Esophagus mucosa (tissue), 1 donor: ENCODE measurements at regions not wholly inside any gene's neighbourhood (a gene's known extent, or its start where the extent isn't known, plus 50 kb on each side); places are given as distances from the start of the nearest gene placed in this dataset.

Experiments used
- ATAC-seq: fragments of 200-7000 bp; cut with Tn5 transposase; one replicate; pipeline ENCODE4 v1.9.1; 2020
- donor health status: DM: yes; HTN: yes; CAD: no.

DNA sequence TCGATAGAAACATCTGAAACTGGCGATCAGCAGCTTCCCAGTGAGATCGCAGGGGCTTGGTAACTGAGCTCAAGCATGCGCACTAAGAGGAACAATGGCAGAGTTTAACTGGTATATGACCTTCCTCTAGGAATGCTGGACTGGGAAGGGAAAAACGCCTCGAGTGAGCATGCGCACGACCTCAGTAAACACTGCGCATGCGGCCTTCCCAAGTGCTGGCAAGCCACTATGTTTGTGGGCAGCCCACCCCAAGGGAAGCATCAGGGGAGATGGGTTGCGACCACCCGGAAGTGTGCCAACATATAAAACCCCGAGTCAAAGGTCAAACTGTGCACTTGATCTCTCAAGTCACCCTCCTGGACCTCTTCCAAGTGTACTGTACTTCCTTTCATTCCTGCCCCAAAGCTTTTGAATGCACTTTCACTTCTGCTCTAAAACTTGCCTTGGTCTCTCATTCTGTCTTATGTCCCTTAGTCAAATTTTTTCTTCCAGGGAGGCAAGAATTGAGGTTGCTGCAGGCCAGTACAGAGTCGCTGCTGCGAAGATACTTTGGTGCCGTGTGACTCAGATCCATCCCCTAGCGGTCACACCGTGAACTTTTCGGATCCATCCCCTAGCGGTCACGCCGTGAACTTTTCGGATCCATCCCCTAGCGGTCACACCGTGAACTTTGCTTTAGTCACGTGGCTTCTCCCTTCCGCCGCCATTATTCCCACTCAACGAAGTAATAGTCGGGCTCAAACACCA is 243.3 kb downstream of the FAM43A start:
- no peak for ATAC-seq

DNA sequence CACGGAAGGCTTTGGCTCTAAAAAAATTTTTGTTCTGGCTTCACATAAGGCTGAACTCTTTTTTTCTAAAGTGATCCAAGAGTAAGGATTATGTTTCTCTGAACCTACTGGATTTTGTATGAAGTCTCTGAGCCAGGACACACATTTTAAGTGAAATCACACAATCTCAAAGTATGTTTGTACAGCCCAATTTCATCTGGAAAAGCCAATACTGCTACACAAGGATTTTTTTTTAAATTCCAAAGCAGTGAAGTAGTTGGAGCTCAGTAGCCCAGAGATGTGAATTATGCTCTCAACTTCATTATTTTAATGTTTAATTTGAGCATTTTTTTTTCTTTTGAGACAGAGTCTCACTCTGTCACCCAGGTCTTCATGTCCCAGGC is 243.9 kb downstream of the FAM43A start:
- ATAC-seq = no peak

DNA sequence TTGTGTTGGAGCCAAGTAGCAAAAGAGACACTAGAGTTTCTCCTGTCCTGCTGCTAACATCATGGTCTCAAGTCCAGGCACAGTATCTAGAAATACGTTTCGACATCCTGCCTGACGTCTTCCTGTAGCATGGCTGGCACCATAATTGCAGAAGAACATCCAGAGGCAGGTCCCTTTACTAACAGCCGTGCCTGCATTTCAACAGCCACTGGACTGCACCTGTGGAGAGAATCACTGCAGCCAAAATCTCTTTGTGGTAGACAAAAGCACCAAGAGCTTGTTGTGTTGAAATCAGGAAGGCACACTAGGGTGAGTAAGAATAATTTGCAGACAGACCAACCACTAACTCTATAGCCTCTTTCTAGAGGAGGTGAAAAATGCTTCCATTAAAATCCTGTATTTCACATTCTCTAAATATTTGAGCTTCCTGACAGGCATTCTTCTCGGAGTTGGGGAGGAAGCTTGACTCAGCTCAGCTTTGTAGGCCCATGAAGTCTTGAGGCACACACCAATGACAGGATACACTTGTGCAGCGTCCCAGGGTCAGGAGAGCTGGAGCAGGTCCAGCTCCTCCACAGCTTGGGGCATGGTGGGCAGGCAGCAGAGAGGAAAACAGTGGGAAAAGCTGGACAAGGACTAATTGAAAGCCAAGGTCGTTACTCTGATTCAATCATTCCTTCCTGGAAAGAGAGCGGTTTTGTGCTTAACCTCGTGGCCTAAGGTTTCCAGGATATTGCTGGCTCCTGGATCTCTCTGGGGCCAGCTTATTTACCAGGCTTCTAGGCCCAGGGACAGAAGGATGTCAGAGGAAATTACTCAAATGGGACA is 244.9 kb downstream of the FAM43A start:
- ATAC-seq = peak; percentile 54

DNA sequence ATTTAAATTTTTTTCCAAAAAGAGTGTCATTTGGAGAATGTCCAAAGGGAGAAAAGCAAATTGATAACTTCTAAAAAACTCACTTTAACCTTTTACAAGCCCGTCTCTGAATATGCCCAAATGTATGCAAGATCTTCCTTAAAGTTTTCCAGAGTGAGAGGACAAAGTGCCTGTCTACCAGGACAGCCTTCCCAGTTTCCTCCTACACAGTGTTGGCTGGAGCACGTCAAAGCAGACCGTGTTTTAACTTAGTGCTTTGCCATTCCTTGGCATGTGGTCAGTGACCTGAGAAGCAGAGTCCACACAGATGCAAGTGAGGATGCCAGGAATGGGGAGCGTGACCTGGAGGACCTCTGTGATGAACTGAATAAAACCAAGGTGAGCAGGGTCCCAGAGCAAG is 245.7 kb downstream of the FAM43A start:
- ATAC-seq = no peak

DNA sequence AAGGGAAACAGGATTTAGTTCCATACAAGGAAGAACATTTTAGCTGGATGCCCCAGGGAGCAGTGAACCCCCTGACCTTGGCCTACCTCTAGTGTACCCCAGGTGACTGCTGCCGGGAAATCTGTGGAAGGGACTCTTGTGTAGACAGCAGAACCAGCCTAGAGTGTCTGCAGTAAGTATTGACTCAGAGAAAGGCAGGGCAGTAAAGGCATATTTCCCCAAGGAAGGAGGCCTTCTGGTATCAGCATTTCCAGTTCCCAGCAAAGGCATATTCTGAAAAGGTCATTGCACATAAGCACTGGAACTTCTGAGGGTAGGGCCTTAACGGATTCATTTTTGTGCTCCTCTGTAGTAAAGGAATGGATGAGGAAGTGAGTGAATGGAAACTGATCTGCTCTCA is 246.2 kb downstream of the FAM43A start:
- ATAC-seq = no peak

DNA sequence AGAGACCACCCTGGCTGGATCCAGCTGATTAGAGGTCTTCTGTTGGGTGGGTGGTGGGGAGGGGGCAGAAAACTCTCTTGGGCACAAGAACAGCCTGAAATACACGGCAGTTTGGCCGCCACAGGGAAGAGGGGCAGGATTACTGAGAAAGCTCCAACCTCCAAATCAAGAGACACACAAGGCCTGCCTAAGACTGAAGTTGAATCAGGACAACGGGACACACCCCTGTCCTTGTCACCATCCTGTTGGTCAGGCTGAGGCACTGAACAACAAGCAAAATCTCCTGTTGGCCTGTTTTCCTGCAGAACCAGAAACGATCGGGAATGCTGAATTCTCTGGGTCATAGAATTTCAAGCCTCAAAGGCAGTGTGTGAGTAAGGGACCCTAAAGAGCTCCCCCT is 247.8 kb downstream of the FAM43A start:
- no peak for ATAC-seq

DNA sequence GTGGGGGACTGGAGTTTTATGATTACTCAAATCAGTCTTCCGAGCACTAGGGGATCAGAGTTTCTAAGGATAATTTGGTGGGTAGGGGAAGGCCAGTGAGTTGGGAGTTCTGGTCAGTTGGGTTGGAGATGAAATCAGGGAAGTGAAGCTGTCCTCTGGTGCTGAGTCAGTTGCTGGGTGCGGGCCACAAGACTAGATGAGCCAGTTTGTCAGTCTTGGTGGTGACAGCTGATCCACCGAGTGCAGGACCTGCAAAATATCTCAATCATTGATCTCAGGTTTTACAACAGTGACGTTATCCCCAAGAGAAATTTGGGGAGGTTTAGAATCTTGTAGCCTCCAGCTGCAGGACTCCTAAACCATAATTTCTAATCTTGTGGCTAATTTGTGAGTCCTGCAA is 249.4 kb downstream of the FAM43A start:
- peak; percentile 68 for ATAC-seq

DNA sequence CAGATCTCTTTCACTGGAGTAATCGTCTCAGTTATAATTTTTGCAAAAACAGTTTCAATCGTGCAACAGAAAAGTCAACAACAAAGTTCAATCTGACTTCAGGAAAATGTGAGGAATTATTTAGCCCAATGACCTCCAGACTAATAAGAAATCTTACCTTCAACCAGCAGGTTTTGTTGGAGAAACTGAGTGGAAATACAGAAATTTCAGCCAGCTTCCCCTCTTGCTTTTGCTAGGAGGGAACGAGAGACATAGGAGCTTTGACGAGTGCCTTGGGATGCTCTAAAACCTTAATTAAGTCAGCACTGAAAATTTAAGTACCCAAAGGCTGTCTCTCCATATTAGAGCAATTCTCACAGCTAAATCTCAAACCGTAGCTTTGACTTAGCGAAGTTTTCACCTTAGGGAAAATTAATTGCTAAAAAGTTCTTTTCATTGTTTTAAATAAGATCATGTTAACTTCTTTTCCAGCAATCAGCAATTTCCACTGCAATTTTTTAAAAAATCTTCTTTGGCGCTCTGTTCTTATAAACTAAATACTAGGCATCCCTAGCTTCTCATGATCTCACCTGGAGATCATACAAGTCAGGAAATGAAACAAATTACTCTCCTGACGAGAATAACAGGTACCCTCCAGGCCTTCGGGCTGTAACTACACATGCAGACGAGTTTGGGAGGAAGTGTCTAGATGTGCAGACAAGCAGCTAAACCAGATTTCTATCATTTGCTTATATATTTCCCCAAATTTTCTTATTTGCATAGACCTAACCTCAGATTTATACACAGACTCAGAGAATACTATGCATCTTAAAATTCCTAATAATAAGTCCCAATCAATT is 250.2 kb downstream of the FAM43A start:
- peak; percentile 55 for ATAC-seq

DNA sequence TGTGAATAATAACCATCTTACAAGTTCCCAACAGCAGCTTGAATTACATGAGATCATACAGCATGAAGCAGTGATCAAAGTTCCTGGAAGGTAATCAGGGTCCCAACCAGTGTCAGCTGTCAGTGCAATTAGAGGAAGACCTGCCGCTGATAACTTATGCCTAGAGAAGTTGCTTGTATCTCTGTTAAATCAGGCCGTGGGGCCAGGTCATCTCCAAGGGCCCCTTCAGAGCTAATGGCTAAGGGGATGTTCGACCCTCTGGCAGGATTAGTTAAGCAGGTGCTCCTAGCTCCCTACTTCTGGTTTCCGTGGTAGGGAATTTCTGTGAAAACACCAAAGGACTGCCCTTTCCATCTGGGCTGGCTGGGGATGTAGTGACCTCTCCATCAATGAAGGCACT is 251.0 kb downstream of the FAM43A start:
- no peak for ATAC-seq

DNA sequence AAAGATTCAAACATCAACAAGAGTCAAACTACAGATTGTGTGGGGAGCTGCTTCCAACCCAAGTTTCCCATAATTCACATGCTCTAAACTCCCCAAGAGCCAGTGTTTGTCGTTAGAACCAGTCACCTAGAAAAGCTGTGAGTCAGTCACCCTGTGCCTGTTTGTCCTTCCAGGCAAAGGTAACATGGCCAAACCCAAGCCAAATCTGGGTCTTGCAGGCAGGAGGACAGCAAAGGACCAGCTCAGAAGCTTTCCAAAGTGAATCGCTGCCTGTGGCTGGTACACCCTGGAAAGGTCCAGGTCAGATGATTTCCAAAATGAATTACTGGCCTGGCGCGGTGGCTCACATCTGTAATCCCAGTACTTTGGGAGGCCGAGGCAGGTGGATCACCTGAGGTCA is 251.5 kb downstream of the FAM43A start:
- no peak for ATAC-seq

DNA sequence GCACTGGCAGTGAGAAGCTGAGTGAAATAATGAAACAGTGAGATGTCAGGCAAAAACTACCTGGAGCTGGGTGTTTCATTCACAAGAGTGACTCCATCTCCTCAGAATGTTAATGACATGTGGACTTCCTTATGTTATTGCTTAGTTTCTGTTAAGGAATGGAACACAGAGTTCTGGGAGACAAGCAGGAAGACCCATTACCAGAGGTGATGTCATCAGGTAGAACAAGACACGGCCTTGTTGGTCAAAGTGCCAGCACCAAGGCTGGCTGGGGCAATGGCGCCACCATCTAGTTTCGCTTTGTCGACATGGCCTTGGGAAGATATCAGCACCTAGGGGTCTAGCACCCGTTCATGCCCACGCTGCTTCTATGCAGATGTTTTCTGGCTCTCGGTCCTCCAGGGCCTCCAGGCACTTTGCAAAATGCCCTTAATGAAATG is 252.2 kb downstream of the FAM43A start:
- peak; percentile 51 for ATAC-seq

DNA sequence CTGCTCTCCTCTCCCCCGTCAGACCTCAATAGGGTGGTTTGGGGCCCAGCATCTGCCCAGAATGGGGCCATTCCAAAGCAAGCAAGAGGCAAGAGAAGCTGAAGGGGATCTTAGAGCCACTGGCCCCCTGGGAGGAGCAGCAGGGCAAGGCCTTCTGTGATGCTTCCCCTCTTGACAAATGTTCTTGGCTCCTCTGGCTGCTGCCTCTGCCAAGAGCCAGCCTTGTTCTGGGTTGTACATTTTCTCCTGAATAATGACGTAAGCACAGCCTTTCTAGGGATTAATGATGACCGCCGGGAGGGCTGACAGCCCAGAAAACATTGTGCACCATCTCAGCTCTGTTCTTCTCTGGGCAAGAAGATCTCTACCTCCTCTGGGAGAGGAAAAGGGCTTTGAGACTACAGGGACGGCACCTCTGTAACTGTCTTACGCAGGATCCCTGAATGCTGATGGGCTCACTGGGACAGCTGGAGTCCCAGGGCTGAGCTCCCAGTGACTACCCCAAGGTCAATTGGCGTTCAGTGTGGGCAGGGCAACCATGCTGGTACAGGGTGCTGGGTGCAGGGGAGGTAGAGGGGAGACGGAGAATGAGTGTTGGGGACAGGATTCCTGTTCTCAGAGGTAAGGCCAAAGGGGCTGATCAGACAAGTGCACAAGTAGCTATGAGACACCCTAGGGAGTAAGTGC is 253.3 kb downstream of the FAM43A start:
- ATAC-seq = no peak

DNA sequence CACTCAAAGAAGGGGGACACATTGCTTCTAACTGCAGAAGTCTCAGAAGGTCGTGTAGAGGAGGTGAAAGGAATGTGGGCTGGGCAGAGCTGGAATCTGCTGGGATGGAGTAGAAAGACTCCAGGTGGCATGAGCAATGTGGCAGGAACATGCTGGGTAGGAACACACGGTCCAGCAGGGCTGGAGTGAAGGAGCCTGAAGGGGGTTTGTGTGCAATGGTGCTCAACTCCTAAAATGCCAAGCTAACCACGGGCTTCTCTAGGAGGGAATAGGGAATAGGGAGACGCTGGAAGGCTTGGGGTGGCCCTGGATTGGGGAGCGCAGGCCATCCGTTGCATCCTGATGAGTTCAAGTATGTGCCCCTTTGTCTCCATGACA is 253.8 kb downstream of the FAM43A start:
- no peak for ATAC-seq

DNA sequence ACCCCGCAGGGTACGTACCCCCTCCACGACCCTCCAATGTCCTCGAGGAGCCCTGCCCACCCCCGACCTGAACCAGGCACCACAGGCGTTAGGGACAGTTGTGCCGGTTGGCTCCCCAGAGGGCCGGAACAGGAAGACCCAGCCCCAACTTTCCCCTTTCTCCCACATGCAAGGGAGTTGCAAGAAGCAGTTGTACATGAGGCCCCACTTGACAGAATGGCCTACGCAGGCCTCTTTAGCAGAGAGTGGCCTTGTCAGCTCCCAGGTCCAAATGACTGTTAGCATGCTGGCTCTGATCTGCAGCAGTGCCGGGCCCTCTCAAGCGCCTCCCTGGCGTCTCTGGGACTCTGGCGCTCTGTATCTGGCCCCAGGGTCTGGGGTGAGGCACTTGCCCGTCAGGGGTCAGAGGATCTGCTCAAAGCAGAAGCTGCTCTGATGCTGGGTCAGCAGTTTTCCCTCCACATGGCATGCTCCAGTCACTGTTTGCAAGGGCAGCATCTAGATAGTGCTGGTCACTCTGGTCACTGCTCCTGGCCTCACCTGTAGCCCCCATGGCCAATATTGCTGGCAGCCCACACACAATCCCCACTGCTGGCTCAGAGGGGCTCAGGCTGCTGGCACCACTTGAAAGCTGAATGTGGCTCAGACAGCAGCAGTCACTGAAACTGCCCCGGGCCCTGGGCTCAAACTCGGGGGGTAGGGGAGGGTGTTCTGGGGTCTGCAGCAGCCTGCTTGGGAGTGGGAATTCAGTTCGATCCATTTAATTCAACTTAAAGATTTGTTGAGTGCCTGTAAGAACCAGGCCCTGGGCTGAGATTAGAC is 254.5 kb downstream of the FAM43A start:
- no peak for ATAC-seq

DNA sequence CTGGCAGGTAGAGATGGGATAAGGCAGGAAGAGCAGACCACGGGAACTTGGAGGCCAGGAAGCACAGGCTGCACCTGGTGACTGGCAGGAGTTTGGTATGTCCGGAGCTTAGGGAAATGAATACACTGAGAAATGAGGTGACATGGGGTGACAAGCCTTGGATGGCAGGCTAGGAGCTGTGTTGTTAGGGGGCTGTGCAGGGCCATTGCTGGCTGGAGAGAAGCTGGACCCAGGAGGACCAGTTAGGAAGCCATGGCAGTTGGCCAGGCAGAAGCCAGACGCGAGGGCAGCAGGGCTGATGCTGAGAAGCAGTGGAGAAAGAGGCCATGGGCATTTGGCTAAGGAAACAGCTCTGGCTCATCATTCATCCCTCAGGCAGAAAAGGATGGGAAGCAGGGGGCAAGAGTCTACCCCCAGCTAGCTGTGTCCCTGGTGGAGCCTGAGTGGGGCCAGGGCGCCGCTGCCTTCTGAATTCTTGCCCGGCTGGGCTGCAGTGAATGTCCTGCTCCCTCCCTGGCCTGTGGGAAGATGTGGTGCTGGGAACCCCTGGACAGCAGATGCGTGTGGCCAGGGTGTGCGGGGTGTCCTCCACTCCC is 255.8 kb downstream of the FAM43A start:
- ATAC-seq = no peak

DNA sequence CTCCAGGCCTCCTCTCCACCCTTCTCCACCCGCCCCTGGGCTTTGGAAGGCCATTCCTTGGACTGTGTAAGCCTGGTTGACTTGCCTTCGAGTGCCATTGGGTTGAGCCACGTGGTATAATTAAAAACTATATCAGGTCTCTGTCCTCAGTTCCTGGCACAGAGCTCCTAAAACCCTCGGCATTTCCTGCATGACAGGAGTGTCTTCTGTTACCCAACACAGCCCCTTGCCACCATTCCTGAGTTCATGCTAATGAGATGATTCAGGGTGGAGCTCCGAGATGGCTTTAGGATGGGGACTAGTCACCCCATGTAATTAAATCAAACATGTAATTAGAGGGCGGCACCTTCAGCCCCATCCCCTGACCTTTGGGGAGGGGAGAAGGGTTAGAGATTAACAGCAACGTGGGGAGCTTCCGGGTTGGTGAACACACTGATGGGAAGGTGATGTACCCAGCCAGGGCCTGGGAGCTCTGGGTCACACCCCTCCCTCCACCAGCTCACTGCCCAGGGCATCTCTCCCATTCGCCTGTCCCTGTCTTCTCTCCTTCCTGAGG is 256.4 kb downstream of the FAM43A start:
- peak; percentile 62 for ATAC-seq

DNA sequence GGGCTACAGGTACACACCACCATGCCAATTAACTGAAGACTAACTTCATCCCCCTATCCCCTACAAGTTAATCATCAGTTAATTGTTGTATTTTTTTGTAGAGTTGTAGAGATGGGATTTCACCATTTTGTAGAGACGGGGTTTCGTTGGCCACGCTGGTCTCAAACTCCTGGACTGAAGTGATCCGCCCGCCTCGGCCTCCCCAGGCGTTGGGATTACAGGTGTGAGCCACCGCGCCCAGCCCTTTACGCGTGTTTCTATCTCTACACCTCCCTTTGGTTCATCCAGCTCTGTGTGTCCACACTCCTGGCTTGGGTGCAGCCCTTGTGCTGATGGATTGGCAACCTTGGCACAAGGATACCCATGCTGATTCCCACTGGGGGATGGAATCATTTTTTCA is 258.8 kb downstream of the FAM43A start:
- no peak for ATAC-seq

DNA sequence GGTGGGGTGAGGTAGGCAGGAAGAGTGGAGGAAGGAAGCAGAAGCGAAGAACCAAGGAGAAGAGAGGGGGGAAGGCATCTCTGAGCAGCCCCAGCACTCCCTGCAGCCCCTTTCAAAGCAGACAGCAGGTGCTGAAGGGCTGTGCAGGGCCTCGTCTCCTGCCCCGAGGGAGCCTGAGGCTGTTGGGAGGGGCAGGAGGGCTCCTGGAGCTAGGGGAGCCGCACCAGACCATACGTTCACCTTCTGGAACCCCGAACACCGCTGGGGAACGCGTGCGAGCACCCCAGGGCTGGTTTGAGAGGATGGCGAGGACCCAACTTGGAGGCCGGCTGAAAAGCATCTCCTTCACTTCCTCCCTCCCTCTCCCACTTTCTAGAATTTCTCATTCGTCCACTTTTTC is 259.8 kb downstream of the FAM43A start:
- ATAC-seq = no peak

DNA sequence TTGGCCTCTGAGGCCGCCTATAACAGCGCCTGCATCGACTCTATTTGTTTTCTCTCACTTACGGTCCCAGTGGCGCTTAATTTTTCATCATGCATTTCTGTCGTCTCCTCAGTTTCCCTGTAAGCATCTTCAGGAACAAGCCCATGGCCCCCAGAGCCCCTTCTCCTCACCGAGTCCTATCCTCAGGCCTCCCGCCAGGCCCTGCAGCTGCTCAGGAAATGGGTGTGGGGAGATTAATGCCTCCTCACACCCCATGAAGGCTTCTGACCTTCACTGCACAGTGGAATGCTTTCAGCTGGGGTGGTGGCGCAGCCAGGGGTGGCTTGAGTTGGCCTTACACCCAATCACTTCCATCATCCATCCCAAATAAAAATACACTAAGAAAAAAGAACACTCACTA is 260.4 kb downstream of the FAM43A start:
- ATAC-seq = no peak

DNA sequence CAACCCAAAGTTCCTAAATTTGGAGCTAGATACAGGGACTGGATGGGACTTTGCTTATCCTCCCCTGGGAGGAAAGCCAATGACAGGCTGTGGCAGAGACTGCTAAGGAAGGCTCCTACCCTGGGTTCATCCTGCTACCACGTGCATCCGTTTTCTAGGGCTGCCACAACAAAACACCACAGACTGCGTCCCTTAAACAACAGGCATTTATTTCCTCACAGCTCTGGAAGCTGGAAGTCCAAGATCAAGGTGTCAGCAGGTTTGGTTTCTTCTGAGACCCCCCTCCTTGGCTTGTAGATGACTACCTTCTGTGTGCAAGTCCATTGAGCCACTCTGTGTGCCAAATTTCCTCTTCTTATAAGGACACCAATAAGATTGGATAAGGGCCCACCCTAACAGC is 263.9 kb downstream of the FAM43A start:
- ATAC-seq = no peak
